Ureter (tissue), 1 donor: ENCODE measurements at regions not wholly inside any gene's neighbourhood (a gene's known extent, or its start where the extent isn't known, plus 50 kb on each side); places are given as distances from the start of the nearest gene placed in this dataset.
"Not testable (repeated sequence)": the region's sequence is repeated elsewhere in the genome, so short reads cannot be mapped to it uniquely, and the experiment has no call there.

ENCODE experiments used
- DNase-seq: peaks from one replicate; pipeline ENCODE4 v3.0.0-alpha.2; 2020; ENCODE audit warnings: low spot score
- donor health status: DM: yes; HTN: yes; CAD: no.

DNA sequence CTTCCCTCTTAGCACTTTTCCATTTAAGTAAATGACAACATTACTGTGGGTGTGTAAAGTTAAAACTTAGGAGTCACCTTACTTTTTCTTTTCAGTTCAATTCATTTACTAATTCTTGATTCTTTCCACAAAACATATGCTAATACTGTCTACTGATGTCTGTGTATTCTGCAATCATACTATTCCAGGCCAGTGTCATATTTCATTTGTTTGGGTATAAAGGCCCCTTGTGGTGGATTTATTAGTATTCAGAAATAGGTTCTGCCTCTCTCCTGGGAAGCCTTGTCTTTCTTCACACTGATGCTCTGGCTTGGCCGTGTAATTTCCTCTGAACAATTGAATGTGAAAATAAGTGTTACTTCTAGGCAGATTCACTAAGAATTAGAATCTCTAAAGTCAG lies 621.9 kb upstream of the SPRY2 start:
- no peak for DNase-seq

DNA sequence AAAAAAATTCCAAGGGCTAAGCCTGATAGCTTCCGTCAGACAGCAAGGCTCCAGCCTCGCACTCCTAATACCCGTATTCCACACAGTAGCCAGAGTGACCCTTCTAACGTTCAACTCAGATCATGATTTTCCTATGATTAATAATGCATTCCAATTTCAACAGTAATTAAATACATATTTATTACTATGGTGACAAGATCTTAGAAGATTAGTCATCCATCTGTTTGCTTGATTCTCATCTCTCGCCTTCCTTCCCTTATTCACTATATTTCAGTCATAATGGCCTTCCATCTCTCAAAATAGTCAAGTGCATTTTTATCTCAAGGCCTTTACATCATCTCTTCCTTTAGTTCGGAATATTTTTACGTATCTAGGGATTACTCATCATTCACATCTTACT lies 621.2 kb upstream of the SPRY2 start:
- DNase-seq: no peak

GRCh38 chr13:80957019-80957655 lies 616.2 kb upstream of the SPRY2 start:
- no peak for DNase-seq

- no peak for DNase-seq
Observed at GRCh38 chr13:80955501-80955900, 614.6 kb upstream of the SPRY2 start.

- no peak for DNase-seq
Observed at GRCh38 chr13:80952158-80952557, 611.2 kb upstream of the SPRY2 start.

DNA sequence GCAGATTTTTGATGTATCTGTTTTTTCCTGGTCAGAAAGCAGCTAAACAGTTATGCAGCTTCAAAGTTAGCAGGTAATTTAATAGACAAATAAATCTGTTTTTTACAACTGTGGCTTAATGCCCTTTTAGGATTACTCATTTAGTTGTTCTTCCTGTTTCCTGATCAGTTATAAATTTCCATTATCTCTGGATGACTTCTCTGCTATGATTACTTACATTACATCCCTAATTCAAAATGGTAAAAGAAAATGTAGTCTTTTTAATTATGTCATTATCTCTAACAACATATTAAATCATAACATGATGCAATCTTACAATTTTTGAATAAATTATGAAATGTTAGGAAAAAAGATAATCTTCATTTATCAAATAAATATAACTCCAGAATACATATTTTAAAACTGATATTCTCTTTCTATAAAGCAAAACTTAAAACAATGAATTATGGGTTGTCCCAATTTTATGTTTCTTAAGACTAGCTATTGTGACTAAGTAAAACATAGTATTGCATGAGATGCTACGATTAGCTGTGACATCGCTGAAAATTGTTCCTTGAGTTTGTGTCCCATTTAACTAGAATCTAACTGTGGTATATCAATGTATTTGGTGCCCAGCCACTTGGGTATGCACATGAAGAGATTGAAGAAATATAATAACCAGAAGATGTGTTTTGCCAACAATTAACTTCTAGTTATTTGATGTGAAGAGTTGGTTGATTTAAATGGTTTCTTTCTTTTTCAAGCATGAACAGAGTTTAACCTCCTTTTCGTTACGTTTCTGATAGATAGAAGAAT lies 605.3 kb upstream of the SPRY2 start:
- DNase-seq: no peak

DNA sequence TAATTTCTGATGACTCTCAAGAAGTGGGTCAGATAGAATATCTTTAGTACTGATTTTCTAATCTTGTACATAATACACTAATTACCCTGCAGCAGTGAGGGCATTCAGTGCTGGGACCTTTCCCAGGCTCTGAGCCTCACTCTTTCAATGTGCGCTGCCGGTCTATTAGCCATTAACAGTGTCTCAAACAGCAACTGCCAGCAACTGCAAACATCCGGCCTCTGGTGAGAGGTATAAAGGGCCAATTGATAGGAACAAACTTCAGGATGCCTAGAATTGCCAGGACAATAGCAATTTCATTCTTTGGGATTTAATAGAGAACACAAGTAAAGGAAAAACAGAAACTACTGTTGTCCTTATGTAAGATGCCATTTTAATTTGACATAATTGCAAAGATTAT lies 604.4 kb upstream of the SPRY2 start:
- DNase-seq: no peak

DNA sequence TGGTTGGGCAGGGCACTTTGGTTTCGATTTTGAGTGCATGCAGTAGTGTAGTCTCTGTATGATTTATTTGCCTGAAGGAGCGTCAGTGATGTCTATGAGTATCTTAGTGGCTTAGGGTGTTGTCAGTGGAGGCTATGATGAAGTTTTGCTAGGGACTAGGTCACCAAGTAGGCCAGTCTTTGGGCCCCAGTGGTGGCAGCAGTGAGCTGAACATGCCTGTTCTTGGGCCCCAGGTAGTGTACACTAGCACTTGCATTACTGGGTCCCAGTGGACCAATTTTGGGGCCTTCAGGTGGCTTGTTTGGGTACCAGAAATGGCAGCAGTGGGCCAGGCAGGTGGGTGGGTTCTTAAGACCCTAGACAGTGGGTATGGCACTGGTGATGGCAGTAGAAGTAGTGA lies 598.7 kb upstream of the SPRY2 start:
- no peak for DNase-seq

- no peak for DNase-seq
Observed at GRCh38 chr13:80931766-80932165, 590.8 kb upstream of the SPRY2 start.

DNA sequence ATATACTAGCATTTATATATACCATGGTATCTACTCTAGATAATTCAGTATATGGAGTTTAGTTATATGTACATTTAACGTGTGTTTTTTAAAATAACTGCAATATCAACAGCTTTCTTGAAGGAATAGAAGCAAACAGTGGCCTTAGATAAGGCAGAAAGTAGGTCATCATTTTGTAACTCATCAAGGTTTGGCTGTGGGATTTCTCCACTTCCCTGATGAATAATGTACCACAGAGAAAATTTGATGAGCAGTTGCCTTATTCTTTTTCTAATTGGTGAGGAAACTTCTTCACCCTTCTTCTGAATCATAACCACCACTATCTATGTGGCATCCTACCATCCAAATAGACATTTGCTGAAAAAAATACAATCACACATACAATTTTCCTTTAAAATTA lies 590.2 kb upstream of the SPRY2 start:
- DNase-seq: no peak

GRCh38 chr13:80928241-80928640 lies 587.3 kb upstream of the SPRY2 start:
- no peak for DNase-seq

GRCh38 chr13:80926024-80926423 lies 585.1 kb upstream of the SPRY2 start:
- DNase-seq: not testable (repeated sequence)

DNA sequence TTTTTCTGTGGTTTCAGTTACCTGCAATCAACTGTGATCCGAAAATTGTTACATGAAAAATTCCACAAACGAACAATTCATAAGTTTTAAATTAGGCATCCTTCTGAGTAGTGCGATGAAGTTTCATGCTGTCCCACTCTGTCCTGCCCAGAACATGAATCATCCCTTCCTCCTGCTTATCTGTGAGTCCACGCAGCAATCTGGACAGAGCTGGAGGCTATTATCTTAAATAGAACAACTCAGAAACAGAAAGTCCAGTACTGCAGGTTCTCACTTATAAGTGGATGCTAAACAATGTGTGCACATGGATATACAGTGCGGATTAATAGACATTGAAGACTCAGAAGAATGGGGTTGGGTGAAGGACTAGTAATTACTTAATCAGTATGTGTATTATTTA lies 583.7 kb upstream of the SPRY2 start:
- no peak for DNase-seq

- DNase-seq: no peak
Observed at GRCh38 chr13:80923907-80924306, 583.0 kb upstream of the SPRY2 start.

GRCh38 chr13:80921971-80922370 lies 581.0 kb upstream of the SPRY2 start:
- DNase-seq: no peak

GRCh38 chr13:80921541-80921940 lies 580.6 kb upstream of the SPRY2 start:
- DNase-seq: no peak

DNA sequence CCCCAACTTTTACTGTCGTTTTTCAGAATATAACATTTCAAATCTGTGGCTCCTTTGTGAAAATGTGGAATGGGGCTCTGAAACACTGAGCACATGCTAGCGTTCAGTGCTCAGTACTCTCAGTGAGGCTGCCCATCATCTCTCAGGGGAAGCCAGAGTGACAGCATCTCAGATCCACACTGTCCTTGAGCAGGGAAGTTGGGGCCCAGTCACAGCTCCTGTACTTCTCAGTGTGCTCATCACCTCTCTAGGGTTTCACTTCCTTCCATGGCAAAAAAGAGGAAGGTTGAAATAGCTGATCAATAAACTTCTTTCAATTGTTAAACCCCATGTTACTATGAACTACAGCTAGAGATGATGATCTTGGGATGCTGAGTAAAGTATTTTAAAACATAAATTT lies 565.9 kb upstream of the SPRY2 start:
- DNase-seq: no peak

DNA sequence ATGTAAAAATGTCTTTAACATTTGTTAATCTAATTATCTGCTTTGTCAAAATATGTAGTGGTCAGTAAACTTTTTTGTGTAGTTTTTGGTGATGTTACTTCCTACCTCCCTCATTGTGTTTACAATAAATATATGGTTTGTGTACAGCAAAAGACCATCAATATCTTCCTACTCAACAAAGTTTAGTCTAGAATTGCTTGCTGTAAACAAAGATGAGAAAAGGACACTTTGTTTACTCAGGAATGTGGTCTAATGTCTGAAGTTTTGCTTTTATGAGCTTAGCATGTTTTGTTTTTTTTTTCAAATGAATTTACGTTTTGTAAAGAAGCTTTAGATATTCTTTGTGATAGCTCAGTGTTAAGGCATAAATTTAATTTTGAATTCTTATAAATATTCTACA lies 563.5 kb upstream of the SPRY2 start:
- no peak for DNase-seq

DNA sequence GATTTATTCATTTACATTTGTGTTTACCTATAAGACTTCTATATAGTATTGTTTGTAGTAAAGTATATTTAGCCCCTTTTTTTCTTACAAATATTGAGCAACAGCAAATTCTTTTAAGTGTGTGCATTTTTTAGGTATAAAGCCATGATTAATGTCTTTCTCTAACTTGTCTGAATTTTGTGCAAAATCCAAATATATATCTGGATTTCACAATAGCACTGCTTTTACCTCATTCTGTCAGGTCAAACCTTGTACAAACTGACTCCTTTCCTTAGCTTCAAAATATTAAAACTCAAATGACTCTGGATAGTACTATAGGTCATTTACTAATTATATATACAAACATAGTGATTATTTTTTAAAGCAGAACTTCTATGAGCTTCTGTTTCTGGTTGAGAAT lies 563.0 kb upstream of the SPRY2 start:
- DNase-seq: no peak

DNA sequence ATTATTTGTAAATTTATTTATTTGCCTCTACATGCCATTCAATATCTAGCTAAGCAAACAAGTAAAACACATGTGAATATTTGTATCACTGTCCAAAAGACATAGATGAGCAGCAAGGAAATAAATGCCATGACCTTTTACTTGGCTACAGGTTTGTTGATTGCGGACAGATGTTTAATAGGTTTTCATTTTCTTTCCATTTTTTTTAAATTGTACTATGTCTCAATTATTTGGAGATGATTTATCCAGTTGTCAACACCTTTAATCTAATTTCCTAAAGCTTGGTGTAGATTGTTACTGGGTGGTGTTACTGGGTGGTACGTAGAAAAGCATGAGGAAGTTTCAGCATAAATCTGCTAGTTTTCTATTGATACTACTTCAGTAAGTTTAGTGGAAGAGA lies 560.6 kb upstream of the SPRY2 start:
- no peak for DNase-seq

DNA sequence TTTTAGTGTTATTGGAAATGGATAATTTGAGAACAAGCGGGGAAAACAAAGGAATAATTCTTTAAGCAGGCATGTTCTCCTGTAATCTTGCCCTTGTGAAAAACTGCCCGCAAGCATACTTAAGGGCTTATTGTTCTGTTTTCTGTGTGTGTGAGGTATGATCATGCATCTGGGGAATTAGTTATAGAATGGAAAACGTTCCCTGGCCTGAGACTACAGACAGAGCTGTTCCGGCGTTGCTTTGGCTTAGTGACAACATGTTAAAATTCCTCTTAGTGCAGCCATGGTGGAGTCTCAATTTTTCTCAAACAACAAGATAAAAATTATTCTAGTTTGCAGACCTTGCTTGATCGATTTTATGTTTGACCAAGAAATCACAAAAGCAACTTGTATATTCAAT lies 560.2 kb upstream of the SPRY2 start:
- no peak for DNase-seq

DNA sequence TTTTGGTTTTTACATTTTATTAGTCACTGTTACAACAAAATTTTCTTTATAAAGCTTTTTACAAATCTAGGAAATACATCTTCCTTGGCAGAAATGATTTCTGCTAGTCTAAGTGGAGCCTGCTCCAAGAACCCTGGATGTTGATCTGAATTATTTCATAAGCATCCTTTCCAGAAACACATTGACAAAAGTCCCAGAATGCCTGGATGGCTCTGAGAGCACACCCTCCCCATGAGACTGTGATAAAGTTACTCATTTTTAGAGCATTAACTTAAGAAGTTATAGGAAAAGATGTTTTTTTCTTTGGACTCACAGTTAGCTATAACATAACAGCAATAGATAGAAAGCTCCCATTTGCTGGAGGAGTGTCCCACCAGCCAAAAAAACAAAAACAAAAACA lies 559.6 kb upstream of the SPRY2 start:
- no peak for DNase-seq

GRCh38 chr13:80897641-80898040 lies 556.7 kb upstream of the SPRY2 start:
- not testable (repeated sequence) for DNase-seq

DNA sequence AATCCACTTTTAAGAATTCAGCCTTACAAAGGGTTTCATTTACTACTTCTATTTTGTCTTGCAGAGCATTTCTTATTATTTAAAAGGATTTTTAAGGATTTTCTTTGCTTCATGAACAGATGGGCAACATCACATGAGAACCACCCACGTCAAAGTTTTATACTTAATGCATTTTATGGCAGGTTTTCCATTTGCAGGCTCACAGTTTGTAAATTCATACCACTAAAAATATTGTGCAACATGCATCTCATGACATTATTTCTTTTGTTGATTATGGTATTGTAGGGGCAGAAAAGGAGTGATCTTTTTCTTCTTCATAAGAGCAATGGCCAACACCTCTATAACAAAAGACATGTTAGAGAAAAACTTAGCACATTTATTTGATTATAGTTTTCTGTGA lies 554.0 kb upstream of the SPRY2 start:
- no peak for DNase-seq
